ENCODE measurements at regions not wholly inside any gene's neighbourhood (a gene's known extent, or its start where the extent isn't known, plus 50 kb on each side); places are given as distances from the start of the nearest gene placed in this dataset.

- dilution Hi-C loops (cut with HindIII; ENCODE audit: low sequenced_read_pairs, unreplicated experiment) (no loop called here), in situ Hi-C loops (cut with MboI; ENCODE audit: low sequenced_read_pairs) (no loop called here), intact Hi-C loops (cut with micrococcal nuclease) (no loop called here)
- H2BK5ac ChIP-seq (ENCODE audit: low read depth, low read length, poor library complexity, severe bottlenecking): no peak overlapping the region
- H2BK15ac ChIP-seq (ENCODE audit: low read depth, low read length): no peak overlapping the region
- ChIA-PET CTCF (no interaction called here), POLR2A (ENCODE audit: unreplicated experiment) (no interaction called here)
- H3K9me1 ChIP-seq (ENCODE audit: insufficient read depth, low read length): no peaks in the 10 kb centered on the region
- H3K23ac ChIP-seq (ENCODE audit: low read depth, low read length): no peak overlapping the region
- no peaks in the 10 kb centered on the region for H3K79me1 ChIP-seq (ENCODE audit: low read depth in 1 of 2, low read length in 2 of 2)
- no peaks in the 10 kb centered on the region for H3K27me3 ChIP-seq (ENCODE audit: control insufficient read depth, insufficient read depth, low read length)
- no peak overlapping the region for H2BK20ac ChIP-seq (ENCODE audit: low read depth, low read length)
- H3K4me3 ChIP-seq (ENCODE audit: insufficient read depth, low read depth, low read length): no peak overlapping the region
- no peak for TF ChIP-seq MAZ (IDR thresholded peaks at IDR 0.05; ENCODE audit: borderline replicate concordance, low read depth, low read length)
- no peak for TF ChIP-seq CHD1 (IDR thresholded peaks at IDR 0.05; ENCODE audit: low read depth, low read length)
- TF ChIP-seq NFE2L2 (IDR thresholded peaks at IDR 0.05; ENCODE audit: low read depth, low read length): no peak
- TF ChIP-seq SMC3 (IDR thresholded peaks at IDR 0.05; ENCODE audit: low read depth, low read length): no peak
- no peak for TF ChIP-seq RFX5 (IDR thresholded peaks at IDR 0.05; ENCODE audit: low read depth, low read length)
- TF ChIP-seq FOS (IDR thresholded peaks at IDR 0.05; ENCODE audit: low read depth, low read length): no peak
- no peak for TF ChIP-seq ELK1 (IDR thresholded peaks at IDR 0.05; ENCODE audit: borderline replicate concordance, low read depth, low read length)
- no peak for TF ChIP-seq RCOR1 (IDR thresholded peaks at IDR 0.05; ENCODE audit: insufficient replicate concordance, low read length)
- TF ChIP-seq MAFK (IDR thresholded peaks at IDR 0.05; ENCODE audit: low read depth, low read length): no peak
- TF ChIP-seq USF2 (IDR thresholded peaks at IDR 0.05; ENCODE audit: low read depth, low read length): no peak
- no peak for TF ChIP-seq BHLHE40 (IDR thresholded peaks at IDR 0.05; ENCODE audit: low read depth, low read length)
- TF ChIP-seq RAD21 (IDR thresholded peaks at IDR 0.05; ENCODE audit: low read length): no peak
- TF ChIP-seq POLR2A (IDR thresholded peaks at IDR 0.05; ENCODE audit: low read depth, low read length): no peak
- no peak for TF ChIP-seq CEBPB (IDR thresholded peaks at IDR 0.05; ENCODE audit: low read depth, low read length)
- H3K27ac ChIP-seq (ENCODE audit: insufficient read depth, low read length): no peak overlapping the region
- H2BK120ac ChIP-seq (ENCODE audit: low read depth, low read length): no peak overlapping the region
- no peak overlapping the region for H3K14ac ChIP-seq (replicated peaks; ENCODE audit: low read depth, low read length)
- no peaks in the 10 kb centered on the region for H4K20me1 ChIP-seq (ENCODE audit: insufficient read depth, low read length)
- H3K9me3 ChIP-seq (ENCODE audit: control insufficient read depth, insufficient read depth, low read length): peaks cover 9% of the 10 kb centered on the region; the same call in 1 of the 2 replicates
- no peak overlapping the region for H2AK9ac ChIP-seq (replicated peaks; ENCODE audit: low read depth, low read length, poor library complexity)
- no peak overlapping the region for H4K8ac ChIP-seq (ENCODE audit: low read depth in 2 of 2, low read length in 2 of 2)
- no peak overlapping the region for H2AK5ac ChIP-seq (ENCODE audit: low read depth, low read length)
- no peak for DNase-seq
- WGBS, 2 experiments (ENCODE audit: extremely low coverage in 2 of 2, insufficient read length in 1 of 2): 51% methylated on average over 2 of the region's 4 CpGs; no CpG with 5 or more reads in 1 of the 2 experiments
- H4K5ac ChIP-seq (ENCODE audit: low read depth, low read length): no peak overlapping the region
- no peak overlapping the region for H3K4me2 ChIP-seq (ENCODE audit: low read depth, low read length)
- H3K4ac ChIP-seq (ENCODE audit: low read depth, low read length): no peak overlapping the region
- H3K36me3 ChIP-seq (ENCODE audit: control insufficient read depth, insufficient read depth, low read length): no peaks in the 10 kb centered on the region
- H4K91ac ChIP-seq (ENCODE audit: insufficient read depth, low read depth, low read length): no peak overlapping the region
- no TSS peak for BruUV-seq (replicated peaks)
- no peak for ATAC-seq (ENCODE audit: low read depth)
- H3K4me1 ChIP-seq (ENCODE audit: control insufficient read depth, insufficient read depth, low read length): no peaks in the 10 kb centered on the region
- H2AFZ ChIP-seq (replicated peaks; ENCODE audit: low read length, poor library complexity): no peak overlapping the region
- no peak overlapping the region for H3K18ac ChIP-seq (ENCODE audit: low read depth, low read length)
- H3K9ac ChIP-seq (ENCODE audit: low read depth, low read length): no peak overlapping the region
- H3K56ac ChIP-seq (ENCODE audit: extremely low read depth, insufficient read depth, low read length): no peak overlapping the region
Measured at GRCh38 chr17:70484050-70484449, 314.7 kb downstream of the KCNJ2 start.

Measured in IMR-90 (cell line).